ENCODE measurements at regions not wholly inside any gene's neighbourhood (a gene's known extent, or its start where the extent isn't known, plus 50 kb on each side); places are given as distances from the start of the nearest gene placed in this dataset.
"Not testable (repeated sequence)": the region's sequence is repeated elsewhere in the genome, so short reads cannot be mapped to it uniquely, and the experiment has no call there.

DNA sequence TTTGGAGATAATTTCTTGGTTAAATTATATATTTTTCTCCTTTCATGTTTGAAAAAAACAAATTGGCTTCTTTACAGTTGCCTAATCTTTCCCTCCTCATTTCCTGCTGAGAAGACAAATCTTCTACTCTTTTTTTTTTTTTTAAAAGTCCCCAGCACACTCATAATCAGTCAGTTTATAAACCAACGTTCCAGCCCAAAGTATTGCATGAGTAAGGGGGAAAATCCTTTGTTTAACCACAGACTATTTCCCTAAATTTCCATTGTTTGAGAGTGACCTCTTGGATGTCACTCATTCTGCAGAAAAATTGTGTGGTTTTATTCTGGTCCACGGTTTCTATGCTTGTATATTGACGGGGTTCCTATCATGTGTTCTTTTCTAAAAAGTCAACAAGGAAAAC is 55.1 kb upstream of the TLR4 start:
- no peaks in the 10 kb centered on the region for H3K36me3 ChIP-seq (ENCODE audit: insufficient read depth, low read length)
- no peaks in the 10 kb centered on the region for H3K79me2 ChIP-seq (ENCODE audit: low read length)
- no peaks in the 10 kb centered on the region for H3K9me3 ChIP-seq (ENCODE audit: low read length)
- no peak overlapping the region for H3K27ac ChIP-seq (ENCODE audit: low read length)
- H3K4me3 ChIP-seq (ENCODE audit: low read length): no peak overlapping the region
- H3K9me2 ChIP-seq (replicated peaks; ENCODE audit: insufficient read depth, low read length): no peaks in the 10 kb centered on the region
- no peak overlapping the region for H2AFZ ChIP-seq (ENCODE audit: low read length)
- H3K4me1 ChIP-seq (ENCODE audit: low read length): peaks cover 4% of the 10 kb centered on the region
- H3K9ac ChIP-seq (ENCODE audit: low read length): no peak overlapping the region
- H3K27me3 ChIP-seq (ENCODE audit: low read length): no peaks in the 10 kb centered on the region
- no peak for DNase-seq
- H4K20me1 ChIP-seq (ENCODE audit: insufficient read depth, low read depth, low read length): no peaks in the 10 kb centered on the region
- no peak overlapping the region for H3K4me2 ChIP-seq (ENCODE audit: low read depth, low read length, poor library complexity, severe bottlenecking)

DNA sequence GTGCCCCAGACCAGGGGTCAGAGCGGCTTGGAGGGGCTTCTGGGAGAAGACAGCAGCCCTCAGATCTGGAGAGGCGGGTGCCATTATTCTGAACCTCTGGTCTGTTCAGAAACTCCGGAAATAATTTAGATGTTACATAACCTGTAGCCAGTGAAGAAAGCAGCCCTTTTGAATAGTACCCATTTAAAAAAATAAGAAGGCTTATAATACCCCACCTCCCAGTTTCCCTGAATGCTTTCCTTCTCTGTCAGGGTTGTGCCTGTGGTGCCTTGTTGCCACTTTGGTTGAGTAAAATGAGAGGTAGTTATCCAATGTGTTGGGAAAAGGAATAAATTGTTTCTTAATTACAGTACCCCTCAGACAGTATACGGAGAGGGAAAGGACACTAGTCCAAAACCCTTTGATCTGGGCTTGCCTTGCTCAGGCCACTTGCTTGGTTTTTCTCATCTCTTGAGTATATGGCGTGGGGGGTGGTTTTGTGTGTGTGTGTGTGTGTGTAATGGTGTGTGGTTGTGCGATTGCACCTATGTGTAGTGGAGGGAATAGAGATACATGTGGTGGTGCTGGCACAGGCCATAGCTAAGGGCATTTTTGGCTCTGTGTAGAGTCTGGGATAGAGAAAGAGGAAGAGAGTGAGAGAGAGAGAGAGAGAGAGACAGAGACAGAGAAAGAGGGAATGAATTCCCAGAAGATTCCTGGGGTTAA is 59.1 kb upstream of the TLR4 start:
- Histone ChIP-seq H4K20me1 (ENCODE audit: insufficient read depth, low read depth, low read length) (no peaks in the 10 kb centered on the region), H3K27ac (ENCODE audit: low read length) (no peak overlapping the region), H3K79me2 (ENCODE audit: low read length) (no peaks in the 10 kb centered on the region), H3K4me3 (ENCODE audit: low read length) (no peak overlapping the region), H3K4me2 (ENCODE audit: low read depth, low read length, poor library complexity, severe bottlenecking) (no peak overlapping the region), H2AFZ (ENCODE audit: low read length) (no peak overlapping the region), H3K9me3 (ENCODE audit: low read length) (no peaks in the 10 kb centered on the region), H3K4me1 (ENCODE audit: low read length) (peaks cover 4% of the 10 kb centered on the region), H3K36me3 (ENCODE audit: insufficient read depth, low read length) (no peaks in the 10 kb centered on the region), H3K9me2 (replicated peaks; ENCODE audit: insufficient read depth, low read length) (no peaks in the 10 kb centered on the region), H3K27me3 (ENCODE audit: low read length) (no peaks in the 10 kb centered on the region), H3K9ac (ENCODE audit: low read length) (no peak overlapping the region)
- DNase-seq: no peak

DNA sequence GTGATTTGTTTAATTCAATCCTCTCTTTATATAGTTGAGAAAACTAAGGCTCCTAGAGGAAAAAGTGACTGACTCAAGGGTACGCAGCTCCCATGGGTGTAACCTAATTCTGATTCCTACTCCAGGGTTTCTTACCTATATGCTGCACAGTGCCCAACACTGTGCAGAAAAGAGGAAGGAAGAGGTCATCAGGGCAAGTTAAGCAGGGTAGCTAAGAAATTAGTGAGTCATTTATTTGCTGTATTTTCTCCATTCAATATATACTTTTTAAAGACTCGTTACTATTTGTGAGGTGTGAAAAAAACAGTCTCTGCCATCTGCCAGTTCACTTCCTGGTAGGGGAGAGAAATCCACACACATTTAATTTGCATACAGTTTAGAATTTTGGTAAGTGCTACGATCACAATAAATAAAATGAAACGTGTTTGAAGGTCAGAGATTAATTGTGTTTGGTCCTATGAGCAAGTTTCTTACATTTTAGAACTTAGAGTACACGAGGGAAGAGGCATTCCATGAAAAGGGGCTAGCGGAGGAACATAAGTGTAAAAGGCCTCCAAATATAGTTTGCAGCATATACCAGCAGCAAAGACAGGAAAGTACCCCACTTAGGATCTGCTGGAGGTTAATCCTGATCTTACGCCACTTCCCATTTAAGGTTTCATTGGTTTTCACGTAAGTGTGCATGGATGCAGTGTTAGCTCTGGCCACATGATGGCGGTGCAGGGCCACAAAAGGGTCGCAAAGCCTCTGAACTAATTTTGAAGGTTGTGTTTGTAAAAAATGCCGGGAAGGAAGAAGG is 59.9 kb upstream of the TLR4 start:
- peaks cover 10% of the 10 kb centered on the region for H3K4me1 ChIP-seq (ENCODE audit: low read length)
- H3K9me3 ChIP-seq (ENCODE audit: low read length): no peaks in the 10 kb centered on the region
- no peak overlapping the region for H2AFZ ChIP-seq (ENCODE audit: low read length)
- H3K79me2 ChIP-seq (ENCODE audit: low read length): no peaks in the 10 kb centered on the region
- H3K36me3 ChIP-seq (ENCODE audit: insufficient read depth, low read length): no peaks in the 10 kb centered on the region
- no peaks in the 10 kb centered on the region for H3K27me3 ChIP-seq (ENCODE audit: low read length)
- H3K4me3 ChIP-seq (ENCODE audit: low read length): no peak overlapping the region
- no peaks in the 10 kb centered on the region for H4K20me1 ChIP-seq (ENCODE audit: insufficient read depth, low read depth, low read length)
- H3K4me2 ChIP-seq (ENCODE audit: low read depth, low read length, poor library complexity, severe bottlenecking): no peak overlapping the region
- no peaks in the 10 kb centered on the region for H3K9me2 ChIP-seq (replicated peaks; ENCODE audit: insufficient read depth, low read length)
- H3K9ac ChIP-seq (ENCODE audit: low read length): no peak overlapping the region
- peak; percentile 88 for DNase-seq
- no peak overlapping the region for H3K27ac ChIP-seq (ENCODE audit: low read length)

DNA sequence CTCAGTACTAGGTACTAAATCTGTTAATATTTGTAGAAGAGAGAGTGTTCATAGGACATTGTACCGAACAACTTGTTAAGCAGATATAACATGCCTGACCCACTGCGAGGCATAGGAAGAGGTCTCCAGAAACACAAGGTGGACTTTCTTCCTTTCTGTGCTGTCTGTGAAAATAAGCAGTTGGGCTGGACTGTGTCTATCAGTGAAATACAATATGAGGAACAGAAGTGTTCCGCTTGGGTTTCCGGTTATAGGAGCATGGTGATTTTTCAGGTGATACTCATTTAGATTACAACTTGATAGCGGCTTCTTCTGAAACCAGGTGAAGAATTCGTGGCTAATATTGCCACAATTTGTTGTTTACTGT is 60.9 kb upstream of the TLR4 start:
- H3K9me3 ChIP-seq (ENCODE audit: low read length): no peaks in the 10 kb centered on the region
- H3K27ac ChIP-seq (ENCODE audit: low read length): no peak overlapping the region
- H3K9me2 ChIP-seq (replicated peaks; ENCODE audit: insufficient read depth, low read length): no peaks in the 10 kb centered on the region
- H3K4me2 ChIP-seq (ENCODE audit: low read depth, low read length, poor library complexity, severe bottlenecking): no peak overlapping the region
- H3K4me1 ChIP-seq (ENCODE audit: low read length): peaks cover 10% of the 10 kb centered on the region
- no peak overlapping the region for H3K4me3 ChIP-seq (ENCODE audit: low read length)
- H3K79me2 ChIP-seq (ENCODE audit: low read length): no peaks in the 10 kb centered on the region
- H2AFZ ChIP-seq (ENCODE audit: low read length): no peak overlapping the region
- H3K27me3 ChIP-seq (ENCODE audit: low read length): no peaks in the 10 kb centered on the region
- H3K9ac ChIP-seq (ENCODE audit: low read length): no peak overlapping the region
- no peak for DNase-seq
- no peaks in the 10 kb centered on the region for H3K36me3 ChIP-seq (ENCODE audit: insufficient read depth, low read length)
- no peaks in the 10 kb centered on the region for H4K20me1 ChIP-seq (ENCODE audit: insufficient read depth, low read depth, low read length)

DNA sequence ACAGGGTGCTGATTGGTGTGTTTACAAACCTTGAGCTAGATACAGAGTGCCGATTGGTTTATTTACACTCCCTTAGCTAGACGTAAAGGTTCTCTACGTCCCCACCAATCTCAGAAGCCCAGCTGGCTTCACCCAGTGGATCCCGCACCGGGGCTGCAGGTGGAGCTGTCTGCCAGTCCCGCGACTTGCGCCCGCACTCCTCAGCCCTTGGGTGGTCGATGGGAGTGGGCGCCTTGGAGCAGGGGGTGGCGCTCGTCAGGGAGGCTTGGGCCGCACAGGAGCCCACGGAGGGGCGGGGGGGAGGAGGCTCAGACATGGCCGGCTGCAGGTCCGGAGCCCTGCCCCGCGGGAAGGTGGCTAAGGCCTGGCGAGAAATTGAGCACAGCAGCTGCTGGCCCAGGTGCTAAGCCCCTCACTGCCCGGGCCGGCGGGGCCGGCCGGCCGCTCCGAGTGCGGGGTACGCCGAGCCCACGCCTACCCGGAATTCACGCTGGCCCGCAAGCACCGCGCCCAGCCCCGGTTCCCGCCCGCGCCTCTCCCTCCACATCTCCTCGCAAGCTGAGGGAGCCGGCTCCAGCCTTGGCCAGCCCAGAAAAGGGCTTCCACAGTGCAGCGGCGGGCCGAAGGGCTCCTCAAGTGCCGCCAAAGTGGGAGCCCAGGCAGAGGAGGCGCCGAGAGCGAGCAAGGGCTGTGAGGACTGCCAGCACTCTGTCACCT is 61.5 kb upstream of the TLR4 start:
- not testable (repeated sequence) for H3K4me2 ChIP-seq (ENCODE audit: low read depth, low read length, poor library complexity, severe bottlenecking); DNase-seq; H2AFZ ChIP-seq (ENCODE audit: low read length); H3K4me1 ChIP-seq (ENCODE audit: low read length); H3K36me3 ChIP-seq (ENCODE audit: insufficient read depth, low read length); H3K9ac ChIP-seq (ENCODE audit: low read length); H3K27ac ChIP-seq (ENCODE audit: low read length); H3K27me3 ChIP-seq (ENCODE audit: low read length); H4K20me1 ChIP-seq (ENCODE audit: insufficient read depth, low read depth, low read length); H3K79me2 ChIP-seq (ENCODE audit: low read length); H3K9me3 ChIP-seq (ENCODE audit: low read length); H3K9me2 ChIP-seq (replicated peaks; ENCODE audit: insufficient read depth, low read length); H3K4me3 ChIP-seq (ENCODE audit: low read length)

DNA sequence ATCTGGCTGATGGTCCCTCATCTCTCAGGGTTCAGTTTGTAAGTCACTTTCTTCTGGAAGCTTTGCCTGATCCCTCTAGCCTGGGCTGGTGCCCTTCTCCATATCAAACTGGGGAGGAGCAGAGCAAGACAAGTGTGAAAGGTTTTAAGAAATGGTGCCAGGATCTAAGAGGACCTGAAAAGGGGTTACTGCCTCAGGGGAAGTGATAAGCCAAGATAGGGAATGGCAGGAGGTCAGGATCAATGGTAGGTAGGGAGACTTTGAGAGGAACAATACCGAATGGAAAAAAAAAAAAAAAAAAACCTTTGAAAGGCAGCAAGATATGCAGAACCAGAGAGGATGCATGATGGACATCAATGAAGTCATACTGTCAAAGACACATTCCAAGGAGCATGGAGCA is 67.5 kb upstream of the TLR4 start:
- Histone ChIP-seq H4K20me1 (ENCODE audit: insufficient read depth, low read depth, low read length) (no peaks in the 10 kb centered on the region), H3K79me2 (ENCODE audit: low read length) (no peaks in the 10 kb centered on the region), H3K4me1 (ENCODE audit: low read length) (peaks cover 6% of the 10 kb centered on the region), H3K36me3 (ENCODE audit: insufficient read depth, low read length) (no peaks in the 10 kb centered on the region), H3K27ac (ENCODE audit: low read length) (no peak overlapping the region), H3K4me3 (ENCODE audit: low read length) (no peak overlapping the region), H3K9ac (ENCODE audit: low read length) (no peak overlapping the region), H2AFZ (ENCODE audit: low read length) (no peak overlapping the region), H3K9me3 (ENCODE audit: low read length) (no peaks in the 10 kb centered on the region), H3K4me2 (ENCODE audit: low read depth, low read length, poor library complexity, severe bottlenecking) (no peak overlapping the region), H3K27me3 (ENCODE audit: low read length) (no peaks in the 10 kb centered on the region), H3K9me2 (replicated peaks; ENCODE audit: insufficient read depth, low read length) (no peaks in the 10 kb centered on the region)
- no peak for DNase-seq

DNA sequence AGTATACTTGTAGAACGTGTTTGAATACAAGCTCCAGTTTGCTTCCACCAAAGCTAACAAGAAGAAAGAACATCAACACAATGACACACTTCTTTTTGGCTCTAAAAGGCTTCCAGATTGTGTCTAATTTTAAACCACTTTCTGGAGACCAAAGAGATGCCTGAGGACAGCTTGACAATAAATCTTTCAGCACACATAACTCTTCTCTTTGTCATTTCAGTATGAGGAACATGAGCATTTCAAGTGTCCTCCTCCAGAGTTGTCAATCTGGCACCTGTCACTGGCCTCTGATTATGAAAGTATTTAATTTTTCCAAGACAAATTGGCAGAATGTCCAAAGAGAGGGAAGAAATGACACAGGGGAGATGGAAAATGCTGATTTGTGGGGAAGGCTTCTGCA is 79.0 kb upstream of the TLR4 start:
- Histone ChIP-seq H3K27me3 (ENCODE audit: low read length) (no peaks in the 10 kb centered on the region), H3K4me1 (ENCODE audit: low read length) (no peaks in the 10 kb centered on the region), H2AFZ (ENCODE audit: low read length) (no peak overlapping the region), H3K79me2 (ENCODE audit: low read length) (no peaks in the 10 kb centered on the region), H3K36me3 (ENCODE audit: insufficient read depth, low read length) (no peaks in the 10 kb centered on the region), H3K27ac (ENCODE audit: low read length) (no peak overlapping the region), H4K20me1 (ENCODE audit: insufficient read depth, low read depth, low read length) (no peaks in the 10 kb centered on the region), H3K9me3 (ENCODE audit: low read length) (peaks cover 6% of the 10 kb centered on the region; the same call in 1 of the 2 replicates), H3K4me3 (ENCODE audit: low read length) (no peak overlapping the region), H3K4me2 (ENCODE audit: low read depth, low read length, poor library complexity, severe bottlenecking) (no peak overlapping the region), H3K9me2 (replicated peaks; ENCODE audit: insufficient read depth, low read length) (no peaks in the 10 kb centered on the region), H3K9ac (ENCODE audit: low read length) (no peak overlapping the region)
- no peak for DNase-seq

DNA sequence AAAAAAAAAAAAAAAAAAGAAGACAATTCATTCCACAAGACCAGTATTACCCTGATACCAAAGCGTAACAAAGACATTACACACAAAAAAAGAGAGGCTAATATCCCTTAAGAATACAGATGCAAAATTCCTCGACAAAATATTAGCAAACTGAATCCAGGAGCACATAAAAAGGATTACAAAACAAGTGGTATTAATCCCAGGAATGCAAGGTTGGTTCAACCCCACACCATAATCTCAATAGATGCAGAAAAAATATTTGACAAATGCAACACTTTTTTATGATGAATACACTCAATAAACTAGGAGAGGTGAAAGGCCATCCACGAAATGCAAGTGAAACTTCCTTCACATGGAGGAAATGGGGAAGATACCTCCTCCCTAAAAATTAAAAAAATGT is 80.1 kb upstream of the TLR4 start:
- no peak overlapping the region for H3K4me2 ChIP-seq (ENCODE audit: low read depth, low read length, poor library complexity, severe bottlenecking)
- H3K27me3 ChIP-seq (ENCODE audit: low read length): no peaks in the 10 kb centered on the region
- peaks cover 6% of the 10 kb centered on the region; the same call in 1 of the 2 replicates for H3K9me3 ChIP-seq (ENCODE audit: low read length)
- no peak overlapping the region for H3K27ac ChIP-seq (ENCODE audit: low read length)
- no peak overlapping the region for H2AFZ ChIP-seq (ENCODE audit: low read length)
- no peaks in the 10 kb centered on the region for H3K79me2 ChIP-seq (ENCODE audit: low read length)
- H3K4me3 ChIP-seq (ENCODE audit: low read length): no peak overlapping the region
- H3K4me1 ChIP-seq (ENCODE audit: low read length): no peaks in the 10 kb centered on the region
- no peaks in the 10 kb centered on the region for H3K9me2 ChIP-seq (replicated peaks; ENCODE audit: insufficient read depth, low read length)
- H3K36me3 ChIP-seq (ENCODE audit: insufficient read depth, low read length): no peaks in the 10 kb centered on the region
- H3K9ac ChIP-seq (ENCODE audit: low read length): no peak overlapping the region
- no peak for DNase-seq
- H4K20me1 ChIP-seq (ENCODE audit: insufficient read depth, low read depth, low read length): no peaks in the 10 kb centered on the region

All from Karpas-422 (cell line).